Naive B cell (primary cell): ENCODE measurements at regions not wholly inside any gene's neighbourhood (a gene's known extent, or its start where the extent isn't known, plus 50 kb on each side); places are given as distances from the start of the nearest gene placed in this dataset.

ENCODE experiments used
- ATAC-seq, 2 donors: fragments of 150-1000 bp; cut with Tn5 transposase; 2 replicates each; pipeline ENCODE4 v1.10.0; 2021; ENCODE audit warnings: low read depth in 2 of 2, mild to moderate bottlenecking in 2 of 2, moderate library complexity in 2 of 2
- DNase-seq: peaks from one replicate; pipeline ENCODE4 v3.0.0; 2022
- H3K27ac Mint-ChIP-seq, 6 donors: one replicate each; pipeline ENCODE4 v1.8.0; 2020 to 2022; ENCODE audit warnings: mild to moderate bottlenecking in 6 of 6, mixed read lengths in 6 of 6, moderate library complexity in 5 of 6, inconsistent platforms in 2 of 6
- H3K27me3 Mint-ChIP-seq, 3 donors: one replicate each; pipeline ENCODE4 v1.8.0; 2021 to 2022; ENCODE audit warnings: mixed read lengths in 3 of 3, mild to moderate bottlenecking in 1 of 3
- H3K36me3 Mint-ChIP-seq, 2 donors: one replicate each; pipeline ENCODE4 v1.8.0; 2020 to 2022; ENCODE audit warnings: mixed read lengths in 2 of 2, inconsistent platforms in 1 of 2, mild to moderate bottlenecking in 1 of 2
- H3K4me1 Mint-ChIP-seq, 3 donors: one replicate each; pipeline ENCODE4 v1.8.0; 2020 to 2022; ENCODE audit warnings: mixed read lengths in 3 of 3, inconsistent platforms in 1 of 3, mild to moderate bottlenecking in 1 of 3, moderate library complexity in 1 of 3
- H3K4me3 Mint-ChIP-seq, 8 donors: one replicate each; pipeline ENCODE4 v1.8.0; 2020 to 2022; ENCODE audit warnings: mild to moderate bottlenecking in 8 of 8, mixed read lengths in 8 of 8, moderate library complexity in 8 of 8, inconsistent platforms in 2 of 8
- H3K9me3 Mint-ChIP-seq, 7 donors: one replicate each; pipeline ENCODE4 v1.8.0; 2020 to 2022; ENCODE audit warnings: mixed read lengths in 7 of 7, mild to moderate bottlenecking in 5 of 7, inconsistent platforms in 2 of 7, moderate library complexity in 1 of 7

DNA sequence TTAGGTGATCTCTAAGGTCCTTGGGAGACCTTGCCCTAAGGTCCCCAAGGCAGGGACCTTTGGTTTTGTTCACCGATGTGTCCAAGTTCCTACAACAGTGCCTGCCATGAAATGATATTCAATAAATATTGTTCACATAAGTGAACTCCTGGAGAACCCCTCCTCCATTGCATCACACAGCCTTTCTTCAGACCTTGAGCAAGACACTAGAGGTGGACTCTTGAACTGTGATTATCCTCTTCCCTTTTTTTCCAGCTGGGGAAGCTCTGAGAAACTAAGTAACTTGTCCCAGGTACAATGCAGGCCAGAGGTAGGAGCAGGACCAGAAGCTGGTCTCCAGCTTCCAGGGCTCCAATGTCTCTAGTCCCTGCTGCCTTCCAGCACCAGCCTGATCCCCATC, 76.6 kb upstream of the LMO1 start:
- peak overlapping the region in 1 of 6 donors; percentile 60 for H3K27ac Mint-ChIP-seq
- no peak for ATAC-seq
- DNase-seq = no peak
- no peaks in the 10 kb centered on the region for H3K36me3 Mint-ChIP-seq
- H3K27me3 Mint-ChIP-seq = peaks cover 0 to 6% (median 4%) of the 10 kb centered on the region in 3 donors
- no peak overlapping the region for H3K4me3 Mint-ChIP-seq
- peaks cover 26 to 32% (median 31%) of the 10 kb centered on the region in 3 donors for H3K4me1 Mint-ChIP-seq
- no peaks in the 10 kb centered on the region for H3K9me3 Mint-ChIP-seq

DNA sequence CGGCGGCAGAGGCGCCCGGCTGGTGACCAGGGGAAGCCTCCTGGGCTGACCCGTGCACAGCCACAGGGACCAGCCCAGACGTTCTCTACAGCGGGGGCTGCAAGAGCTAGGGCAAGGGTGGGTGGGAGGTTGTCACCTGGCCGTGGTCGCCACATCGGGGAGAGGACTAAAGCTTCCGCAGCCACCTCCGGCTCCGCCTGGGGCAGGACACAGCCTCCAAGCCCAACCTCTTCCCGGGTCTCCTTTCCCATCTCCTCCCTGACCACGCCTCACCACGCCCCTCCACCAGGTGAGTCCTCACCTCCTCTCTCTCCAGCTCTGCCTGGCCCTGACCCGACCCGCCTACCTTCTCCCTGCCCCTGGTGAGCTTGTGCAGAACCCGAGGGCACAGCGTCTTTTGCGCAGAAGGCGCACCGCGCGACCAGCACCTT, 75.9 kb upstream of the LMO1 start:
- Mint-ChIP-seq H3K27me3 (no peaks in the 10 kb centered on the region), H3K4me3 (no peak overlapping the region), H3K4me1 (peaks cover 26 to 32% (median 31%) of the 10 kb centered on the region in 3 donors), H3K27ac (no peak overlapping the region), H3K9me3 (no peaks in the 10 kb centered on the region), H3K36me3 (no peaks in the 10 kb centered on the region)
- ATAC-seq = no peak
- DNase-seq = no peak

DNA sequence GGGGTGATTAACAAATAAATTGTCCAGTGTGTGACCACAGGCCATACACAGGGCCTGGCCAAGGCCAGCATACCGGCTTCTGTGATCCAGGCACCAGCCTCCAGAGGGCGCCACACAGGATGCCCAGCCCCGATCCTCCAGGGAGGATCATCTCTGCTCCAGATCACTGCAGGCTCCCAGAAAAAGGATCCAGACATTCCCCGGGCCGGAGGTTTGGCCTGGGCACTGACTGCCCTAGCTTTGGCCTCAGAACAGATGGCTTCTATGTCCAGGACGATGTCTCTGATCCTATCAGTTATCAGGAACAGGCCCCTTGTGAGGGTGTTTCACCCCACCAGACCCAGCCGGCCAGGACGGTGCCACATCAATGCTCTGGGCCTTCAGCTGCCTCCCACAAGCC, 74.5 kb upstream of the LMO1 start:
- Mint-ChIP-seq H3K4me3 (no peak overlapping the region), H3K36me3 (no peaks in the 10 kb centered on the region), H3K27ac (peak overlapping the region in 1 of 6 donors; percentile 8), H3K9me3 (no peaks in the 10 kb centered on the region), H3K4me1 (peaks cover 18 to 25% (median 23%) of the 10 kb centered on the region in 3 donors), H3K27me3 (no peaks in the 10 kb centered on the region)
- ATAC-seq (no peak), DNase-seq (no peak)

DNA sequence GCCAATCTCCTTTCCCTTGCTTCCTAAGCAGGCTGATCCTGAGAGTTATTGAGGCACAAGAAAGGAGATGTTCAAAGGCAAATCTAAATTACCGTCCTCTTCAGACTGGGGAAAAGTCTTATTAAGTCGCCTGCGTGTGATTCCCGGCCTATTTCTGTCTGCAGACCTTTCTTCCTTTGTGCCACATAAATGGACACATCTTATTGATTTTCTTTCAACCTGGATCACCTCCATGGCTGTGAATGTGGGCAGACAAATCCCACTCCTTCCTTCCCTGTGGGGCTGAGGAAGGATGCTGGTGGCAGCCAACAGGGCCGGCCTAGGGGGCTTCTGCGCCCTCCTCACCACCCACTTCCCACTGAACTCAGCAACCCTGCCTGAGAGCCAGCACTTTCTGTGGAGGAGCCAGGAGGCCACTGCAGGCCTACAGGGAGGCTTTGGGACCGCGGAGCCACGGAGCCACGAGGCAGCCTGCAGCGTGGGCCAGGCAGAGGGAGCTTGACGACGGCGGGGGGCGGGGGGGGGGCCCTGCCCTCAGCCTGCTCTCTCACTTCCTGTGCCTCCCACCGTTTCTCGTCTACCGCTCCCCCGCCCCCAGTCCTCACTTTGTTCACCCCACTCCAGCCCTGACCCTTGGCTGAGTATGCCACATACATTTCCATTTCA, 73.6 kb upstream of the LMO1 start:
- H3K9me3 Mint-ChIP-seq = no peaks in the 10 kb centered on the region
- H3K4me3 Mint-ChIP-seq = no peak overlapping the region
- H3K27ac Mint-ChIP-seq = peak overlapping the region in 2 of 6 donors; percentile 4 to 8
- H3K4me1 Mint-ChIP-seq = peaks cover 15 to 25% (median 22%) of the 10 kb centered on the region in 3 donors
- H3K27me3 Mint-ChIP-seq = no peaks in the 10 kb centered on the region
- no peaks in the 10 kb centered on the region for H3K36me3 Mint-ChIP-seq
- no peak for DNase-seq
- ATAC-seq = no peak

DNA sequence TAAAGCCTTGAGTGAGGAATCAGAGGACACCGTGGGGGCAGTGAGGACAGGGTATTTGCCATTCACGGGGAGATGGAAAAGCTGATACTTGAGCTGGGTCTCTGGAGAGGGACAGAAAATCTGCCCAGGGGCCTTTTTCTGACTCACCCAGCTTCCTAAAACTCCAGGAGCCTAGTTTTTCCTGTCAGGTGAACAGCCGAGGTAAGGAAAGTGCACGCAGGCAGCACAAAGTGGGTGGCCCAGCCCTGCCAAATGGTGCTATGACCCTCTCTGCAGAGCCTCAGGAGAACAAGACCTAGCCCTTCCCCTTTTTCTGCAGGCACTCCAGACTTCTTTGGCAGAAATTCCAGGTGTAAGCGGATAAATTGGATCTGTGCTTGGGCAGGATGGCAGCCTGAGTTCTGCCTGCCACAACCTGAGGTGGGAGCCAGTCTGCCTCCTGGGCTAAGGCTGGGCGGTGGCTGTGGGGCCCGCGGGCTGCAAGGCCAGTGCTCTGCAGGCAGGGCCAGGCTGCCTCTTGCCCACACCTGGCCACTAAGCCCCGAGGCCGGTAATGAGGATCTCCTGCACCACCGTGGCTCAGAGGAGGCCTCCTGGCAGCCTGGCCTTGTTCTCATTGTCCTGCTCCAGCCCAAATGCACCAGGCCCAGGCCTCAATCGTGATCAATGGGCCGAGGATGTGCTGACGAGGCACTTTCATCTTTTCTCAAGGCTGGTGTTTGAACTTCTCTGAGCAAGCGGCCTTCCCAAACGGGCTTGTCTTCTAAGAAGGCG, 72.9 kb upstream of the LMO1 start:
- Mint-ChIP-seq H3K27me3 (no peaks in the 10 kb centered on the region), H3K36me3 (no peaks in the 10 kb centered on the region), H3K9me3 (no peaks in the 10 kb centered on the region), H3K4me1 (peaks cover 15 to 29% (median 26%) of the 10 kb centered on the region in 3 donors), H3K27ac (peak overlapping the region in 2 of 6 donors; percentile 52 to 74), H3K4me3 (no peak overlapping the region)
- ATAC-seq (no peak), DNase-seq (no peak)

DNA sequence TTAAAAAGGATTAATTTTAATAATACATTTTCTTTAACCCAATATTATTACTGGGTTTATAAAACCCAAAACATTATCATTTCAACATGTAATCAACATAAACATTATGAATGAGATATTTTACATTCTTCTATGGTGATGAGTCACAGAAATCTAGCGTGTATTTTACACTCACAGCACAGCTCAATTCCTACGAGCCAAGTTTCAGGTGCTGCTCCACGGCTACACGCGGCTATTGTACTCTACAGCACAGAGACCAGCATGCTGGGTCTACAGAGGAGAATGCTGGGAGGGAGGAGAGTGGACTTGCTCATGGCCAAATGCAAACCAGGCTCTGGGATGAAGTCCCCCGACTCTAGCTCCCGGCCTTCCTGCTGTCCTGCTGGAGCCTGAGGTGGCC, 72.0 kb upstream of the LMO1 start:
- Mint-ChIP-seq H3K4me1 (peaks cover 21 to 36% (median 33%) of the 10 kb centered on the region in 3 donors), H3K9me3 (no peaks in the 10 kb centered on the region), H3K4me3 (no peak overlapping the region), H3K36me3 (no peaks in the 10 kb centered on the region), H3K27ac (no peak overlapping the region), H3K27me3 (peaks cover 0 to 6% (median 5%) of the 10 kb centered on the region in 3 donors)
- ATAC-seq (no peak), DNase-seq (no peak)

DNA sequence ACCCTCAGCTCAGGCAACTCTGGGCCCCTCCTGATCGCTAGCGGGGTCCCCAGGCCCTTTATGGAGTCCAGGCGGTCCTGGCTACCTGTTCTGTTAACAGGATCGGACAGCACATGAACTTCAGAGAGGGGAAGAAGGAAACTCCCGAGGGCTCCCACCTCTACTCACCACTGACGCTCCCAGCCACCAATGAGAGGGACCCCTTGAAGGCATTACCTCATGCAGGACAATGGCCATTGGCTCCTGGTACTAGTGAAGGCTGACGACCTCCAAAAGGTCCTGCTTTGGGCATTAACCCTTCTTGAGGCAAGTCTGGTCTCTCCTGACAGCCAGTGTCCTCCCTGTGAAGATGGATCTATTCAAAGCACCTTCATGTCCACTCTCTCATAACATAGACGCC, 71.5 kb upstream of the LMO1 start:
- Mint-ChIP-seq H3K4me3 (peak overlapping the region in 1 of 8 donors; percentile 8), H3K27ac (no peak overlapping the region), H3K36me3 (no peaks in the 10 kb centered on the region), H3K9me3 (no peaks in the 10 kb centered on the region), H3K4me1 (peaks cover 21 to 36% (median 33%) of the 10 kb centered on the region in 3 donors), H3K27me3 (peaks cover 0 to 8% (median 7%) of the 10 kb centered on the region in 3 donors)
- DNase-seq (no peak), ATAC-seq (no peak)

DNA sequence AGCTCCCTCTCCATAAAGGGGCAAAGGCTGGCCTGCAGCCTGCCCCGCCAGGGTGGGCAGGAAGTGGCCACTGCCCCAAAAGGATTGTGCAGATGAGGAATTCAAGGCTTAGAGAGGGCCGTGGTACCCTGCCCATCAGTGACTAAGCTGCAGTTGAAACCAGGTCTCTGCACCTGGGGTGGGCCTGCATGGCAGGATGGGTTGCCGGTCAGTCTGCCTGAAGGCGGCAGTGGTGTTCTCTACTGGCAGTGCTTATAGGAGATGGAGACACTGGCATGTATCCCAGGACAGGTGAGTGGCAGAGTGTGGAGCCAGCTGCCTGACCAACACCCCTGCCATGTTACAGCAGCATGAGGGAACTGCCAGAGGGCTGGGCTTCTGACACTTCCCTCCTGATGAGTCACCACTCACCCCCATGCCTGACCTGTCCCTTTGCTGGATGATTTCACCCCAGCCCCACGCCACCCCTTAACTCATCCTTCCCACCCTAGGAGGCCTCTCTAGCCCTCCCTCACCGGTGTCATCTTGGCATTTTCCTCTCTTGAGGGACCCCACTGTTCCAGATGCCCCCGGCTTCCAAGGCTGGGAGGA, 70.2 kb upstream of the LMO1 start:
- Mint-ChIP-seq H3K4me3 (no peak overlapping the region), H3K27me3 (peaks cover 0 to 8% (median 7%) of the 10 kb centered on the region in 3 donors), H3K36me3 (no peaks in the 10 kb centered on the region), H3K9me3 (no peaks in the 10 kb centered on the region), H3K4me1 (peaks cover 21 to 38% (median 33%) of the 10 kb centered on the region in 3 donors), H3K27ac (no peak overlapping the region)
- ATAC-seq (no peak), DNase-seq (no peak)

DNA sequence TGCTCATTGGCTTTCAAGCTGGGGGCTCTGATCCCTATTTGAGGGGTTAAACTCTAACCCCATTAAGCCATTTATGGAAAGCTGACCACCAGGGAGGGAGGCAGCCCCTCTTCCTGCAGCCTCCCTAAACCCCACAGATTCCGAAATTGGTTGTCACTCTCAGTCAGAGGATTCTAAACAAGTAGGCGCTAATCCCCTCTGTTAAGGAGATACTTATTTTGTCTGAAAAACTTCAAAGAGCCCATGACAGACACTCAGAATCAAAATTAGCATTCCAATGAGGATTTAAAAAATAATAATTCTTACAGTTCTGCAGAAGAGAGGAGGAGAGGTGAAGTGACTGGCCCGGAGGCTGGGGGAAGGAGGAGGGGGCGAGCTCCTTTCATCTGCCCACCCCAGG, 69.7 kb upstream of the LMO1 start:
- Mint-ChIP-seq H3K9me3 (no peaks in the 10 kb centered on the region), H3K36me3 (no peaks in the 10 kb centered on the region), H3K27me3 (peaks cover 0 to 8% (median 7%) of the 10 kb centered on the region in 3 donors), H3K4me3 (peak overlapping the region in 1 of 8 donors; percentile 15), H3K27ac (no peak overlapping the region), H3K4me1 (peaks cover 25 to 38% (median 36%) of the 10 kb centered on the region in 3 donors)
- ATAC-seq (no peak), DNase-seq (no peak)

DNA sequence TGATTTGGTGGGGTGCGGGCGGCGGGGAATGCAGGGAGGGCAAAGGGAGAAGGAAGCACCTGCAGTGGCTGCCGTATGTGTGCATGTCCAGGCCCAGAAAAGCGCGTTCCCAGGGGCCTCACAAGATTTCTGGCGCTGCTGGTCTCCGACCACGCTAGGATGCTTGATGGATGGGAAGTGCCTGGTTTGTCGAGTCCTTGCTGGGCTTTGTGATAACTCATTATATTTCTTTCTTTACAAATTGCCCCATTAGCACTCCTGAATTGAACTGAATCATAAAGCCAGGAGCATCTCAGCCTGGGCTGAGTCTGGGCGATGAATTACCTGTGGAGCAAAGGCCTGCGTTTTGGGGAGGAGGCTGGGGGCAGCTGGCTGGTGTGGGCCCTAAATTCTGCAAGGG, 69.2 kb upstream of the LMO1 start:
- H3K4me1 Mint-ChIP-seq = peaks cover 24 to 34% (median 33%) of the 10 kb centered on the region in 3 donors
- H3K9me3 Mint-ChIP-seq = no peaks in the 10 kb centered on the region
- no peaks in the 10 kb centered on the region for H3K36me3 Mint-ChIP-seq
- no peak for ATAC-seq
- H3K4me3 Mint-ChIP-seq = no peak overlapping the region
- H3K27me3 Mint-ChIP-seq = peaks cover 0 to 8% (median 7%) of the 10 kb centered on the region in 3 donors
- H3K27ac Mint-ChIP-seq = peak overlapping the region in 1 of 6 donors; percentile 56
- no peak for DNase-seq

DNA sequence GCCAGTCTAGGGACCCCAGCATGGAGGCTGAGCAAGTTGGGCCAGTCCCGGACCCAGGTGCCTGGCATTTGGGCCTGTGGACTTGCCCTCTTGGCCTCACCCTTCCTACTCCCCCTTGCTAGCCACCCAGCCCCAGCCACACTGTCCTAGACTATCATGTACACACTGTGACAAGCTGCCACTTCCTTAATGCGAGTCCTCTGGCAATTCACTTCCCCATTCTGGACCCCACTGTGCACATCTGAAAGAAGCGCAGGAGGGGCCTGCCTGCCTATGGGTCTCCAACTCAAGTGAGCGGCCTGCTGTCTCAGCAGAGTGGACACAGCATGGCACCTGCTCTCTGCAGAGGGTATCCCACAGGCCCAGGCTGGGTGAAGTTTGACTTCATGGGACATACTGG, 68.5 kb upstream of the LMO1 start:
- no peaks in the 10 kb centered on the region for H3K36me3 Mint-ChIP-seq
- no peaks in the 10 kb centered on the region for H3K9me3 Mint-ChIP-seq
- DNase-seq = peak; percentile 25

DNA sequence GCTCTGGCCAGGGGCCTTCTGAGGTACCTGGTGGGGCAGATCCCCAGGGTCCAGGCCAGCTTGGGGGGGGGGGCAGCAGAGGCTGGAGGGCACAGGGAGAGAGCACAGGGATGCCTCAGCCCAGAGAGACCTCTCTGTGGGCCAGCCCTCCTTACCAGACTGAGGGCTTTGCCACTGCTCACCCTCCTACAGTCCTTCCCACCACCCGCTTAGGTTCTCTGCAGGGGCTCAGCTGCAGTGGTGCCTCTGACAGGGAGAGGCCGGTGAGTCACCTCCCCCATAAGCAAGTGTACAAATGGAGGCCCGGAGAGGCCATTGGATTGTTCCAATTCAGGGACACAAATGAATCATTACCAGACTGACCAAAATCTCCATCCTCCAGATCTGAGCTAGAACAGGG, 68.1 kb upstream of the LMO1 start:
- no peaks in the 10 kb centered on the region for H3K36me3 Mint-ChIP-seq
- H3K27me3 Mint-ChIP-seq = peaks cover 0 to 8% (median 7%) of the 10 kb centered on the region in 3 donors
- ATAC-seq = peak in 1 of 2 donors; percentile 3
- no peaks in the 10 kb centered on the region for H3K9me3 Mint-ChIP-seq
- H3K27ac Mint-ChIP-seq = no peak overlapping the region
- peaks cover 20 to 29% (median 29%) of the 10 kb centered on the region in 3 donors for H3K4me1 Mint-ChIP-seq
- H3K4me3 Mint-ChIP-seq = no peak overlapping the region
- DNase-seq = no peak

More for the DNA sequence above, 68.5 kb upstream of the LMO1 start:
- H3K4me3 Mint-ChIP-seq = peak overlapping the region in 1 of 8 donors; percentile 61
- ATAC-seq = peak; percentile 83 to 85
- H3K4me1 Mint-ChIP-seq = peaks cover 20 to 29% (median 29%) of the 10 kb centered on the region in 3 donors
- peaks cover 0 to 8% (median 7%) of the 10 kb centered on the region in 3 donors for H3K27me3 Mint-ChIP-seq
- H3K27ac Mint-ChIP-seq = peak overlapping the region in 1 of 6 donors; percentile 32

DNA sequence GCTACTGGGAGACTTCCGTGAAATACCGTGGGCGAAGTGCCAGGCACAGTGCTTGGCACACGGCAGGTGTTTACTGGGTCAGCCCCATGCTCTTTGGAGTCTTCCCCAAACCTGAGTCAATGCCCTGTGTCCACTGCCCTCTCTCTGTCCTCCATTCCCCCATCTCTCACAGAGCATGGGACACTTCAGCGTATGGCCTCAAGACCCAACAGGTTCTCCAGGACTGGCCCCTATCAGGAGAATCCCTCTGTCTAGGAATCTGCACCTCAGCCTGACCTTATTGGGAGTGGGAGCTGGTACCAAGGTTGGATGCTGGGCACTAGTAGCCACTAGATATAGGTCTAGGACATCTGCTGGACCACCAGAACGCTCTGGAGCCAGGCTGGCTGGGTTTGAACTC, 67.2 kb upstream of the LMO1 start:
- peaks cover 0 to 8% (median 7%) of the 10 kb centered on the region in 3 donors for H3K27me3 Mint-ChIP-seq
- DNase-seq = no peak
- ATAC-seq = no peak

More for the DNA sequence above, 67.2 kb upstream of the LMO1 start:
- Mint-ChIP-seq H3K4me1 (peaks cover 20 to 29% (median 29%) of the 10 kb centered on the region in 3 donors), H3K27ac (peak overlapping the region in 1 of 6 donors; percentile 12), H3K9me3 (no peaks in the 10 kb centered on the region), H3K4me3 (peak overlapping the region in 1 of 8 donors; percentile 7), H3K36me3 (no peaks in the 10 kb centered on the region)
